GM12878 (cell line): ENCODE measurements at regions not wholly inside any gene's neighbourhood (a gene's known extent, or its start where the extent isn't known, plus 50 kb on each side); places are given as distances from the start of the nearest gene placed in this dataset.

Experiments used
- ATAC-seq: fragments of 200-7000 bp; cut with Tn5 transposase; 3 replicates; pipeline ENCODE4 v1.9.1; 2020; ENCODE audit warnings: mild to moderate bottlenecking, moderate library complexity
- BruUV-seq: library from RNA; stranded (reverse); fragments of 400-500 nt; replicated peaks from 2 replicates; lab custom pipeline; 2021; lab: Mats Ljungman, UMichigan
- CTCF ChIA-PET: fragments of 300-600 bp; sonication (Branson Sonifier 250); formaldehyde crosslinking; extraction: SDS; loops from one replicate; lab custom pipeline; 2021; ENCODE audit warnings: inconsistent platforms; lab: Yijun Ruan, JAX
- POLR2A ChIA-PET: fragments of 350-600 bp; formaldehyde crosslinking; extraction: SDS; loops from one replicate; lab custom pipeline; 2021; ENCODE audit warnings: inconsistent platforms; lab: Charles Lee
- RAD21 ChIA-PET: fragments of 300-600 bp; sonication (Branson Sonifier 250); formaldehyde crosslinking; loops from one replicate; lab custom pipeline; 2023; ENCODE audit warnings: antibody characterized with exemption; ENCODE audit not compliant: unreplicated experiment; lab: Charles Lee
- SMC1A ChIA-PET: fragments of 300-600 bp; sonication (Branson Sonifier 250); formaldehyde crosslinking; loops from one replicate; lab custom pipeline; 2023; ENCODE audit not compliant: unreplicated experiment, uncharacterized antibody; lab: Charles Lee
- DNase-seq: peaks from one replicate; pipeline ENCODE4 v3.0.0-alpha.2; 2011; ENCODE audit warnings: low read depth, low spot score
- FAIRE-seq: peaks from 3 replicates; lab custom pipeline; 2011; peaks lifted over from hg19 to GRCh38; lab: Jason Lieb, UNC
- H2AFZ ChIP-seq: 2 replicates; pipeline ENCODE4 v1.6.0; 2011; ENCODE audit warnings: low read depth, low read length, control low read depth; ENCODE audit not compliant: control insufficient read depth
- H3K27ac ChIP-seq: 2 replicates; pipeline ENCODE4 v1.5.1; 2011; ENCODE audit warnings: control low read depth; ENCODE audit not compliant: control insufficient read depth, insufficient read depth
- H3K27me3 ChIP-seq, 2 experiments: replicated peaks in 1 of 2; 2 replicates each; pipeline versions ENCODE4 v1.6.0 to v1.6.1; 2011; ENCODE audit warnings: low read length in 1 of 2; ENCODE audit not compliant: control insufficient read depth in 2 of 2, insufficient read depth in 2 of 2
- H3K36me3 ChIP-seq, 2 experiments: 2 replicates each; pipeline ENCODE4 v1.5.1; 2011; ENCODE audit warnings: low read length in 1 of 2; ENCODE audit not compliant: control insufficient read depth in 2 of 2, insufficient read depth in 2 of 2
- H3K4me1 ChIP-seq: 2 replicates; pipeline ENCODE4 v1.6.1; 2011; ENCODE audit warnings: mild to moderate bottlenecking, low read length, moderate library complexity, mixed read lengths; ENCODE audit not compliant: control insufficient read depth, insufficient read depth
- H3K4me2 ChIP-seq: 2 replicates; pipeline ENCODE4 v1.6.0; 2011; ENCODE audit warnings: control low read depth; ENCODE audit not compliant: control insufficient read depth, insufficient read depth
- H3K4me3 ChIP-seq: fragments of 200-600 bp; sonication (generic); 2 replicates; pipeline ENCODE4 v1.5.1; 2016
- H3K79me2 ChIP-seq: 2 replicates; pipeline ENCODE4 v1.6.0; 2011; ENCODE audit warnings: low read length; ENCODE audit not compliant: control insufficient read depth, insufficient read depth
- H3K9ac ChIP-seq: 2 replicates; pipeline ENCODE4 v1.8.0; 2011; ENCODE audit warnings: low read length, control low read depth, mixed read lengths; ENCODE audit not compliant: control insufficient read depth, insufficient read depth
- H3K9me3 ChIP-seq: replicated peaks from 3 replicates; pipeline ENCODE4 v1.5.1; 2011; ENCODE audit warnings: mild to moderate bottlenecking, low read length; ENCODE audit not compliant: control insufficient read depth, insufficient read depth
- H4K20me1 ChIP-seq: 2 replicates; pipeline ENCODE4 v1.6.0; 2011; ENCODE audit not compliant: control insufficient read depth, insufficient read depth
- ASH2L ChIP-seq: fragments of 300-600, 200-600 bp; sonication (generic); IDR thresholded peaks from 2 replicates; pipeline ENCODE4 v1.6.1; 2017; ENCODE audit warnings: low read depth, mild to moderate bottlenecking, borderline replicate concordance
- BRCA1 ChIP-seq: IDR thresholded peaks from 2 replicates; pipeline ENCODE4 v1.6.1; 2011; ENCODE audit warnings: low read depth, low read length, improper control_type of control experiment
- DPF2 ChIP-seq: fragments of 450-650 bp; IDR thresholded peaks from 2 replicates; pipeline ENCODE4 v1.6.1; 2017; ENCODE audit warnings: mild to moderate bottlenecking
- EP300 ChIP-seq, 2 experiments: fragments of 150-350 bp in 1 of 2; IDR thresholded peaks; 2 replicates each; pipeline ENCODE4 v1.6.1; 2011 to 2012; ENCODE audit warnings: low read depth in 2 of 2, low read length in 2 of 2, borderline replicate concordance in 1 of 2, improper control_type of control experiment in 1 of 2, inconsistent platforms in 1 of 2; ENCODE audit not compliant: control insufficient read depth in 1 of 2
- FOXM1 ChIP-seq: IDR thresholded peaks from 2 replicates; pipeline ENCODE4 v1.6.1; 2012; ENCODE audit warnings: low read depth, mild to moderate bottlenecking, inconsistent platforms, low read length, moderate library complexity
- HDAC6 ChIP-seq: fragments of 200-600 bp; sonication (generic); IDR thresholded peaks from one replicate; pipeline ENCODE4 v1.8.0; 2017; ENCODE audit warnings: antibody characterized with exemption; ENCODE audit not compliant: unreplicated experiment
- MTA3 ChIP-seq: IDR thresholded peaks from 2 replicates; pipeline ENCODE4 v1.6.1; 2012; ENCODE audit warnings: low read length, inconsistent platforms, borderline replicate concordance
- MYB ChIP-seq: fragments of 150-350 bp; IDR thresholded peaks from 2 replicates; pipeline ENCODE4 v1.6.1; 2014; ENCODE audit warnings: mild to moderate bottlenecking, low read depth, low read length, borderline replicate concordance
- MYC ChIP-seq: IDR thresholded peaks from 2 replicates; pipeline ENCODE4 v1.6.1; 2011; ENCODE audit warnings: mild to moderate bottlenecking, low read length, moderate library complexity, inconsistent platforms; ENCODE audit not compliant: insufficient read depth, insufficient replicate concordance, insufficient read length, severe bottlenecking
- NFIC ChIP-seq: IDR thresholded peaks from 2 replicates; pipeline ENCODE4 v1.6.1; 2012; ENCODE audit warnings: low read depth, mild to moderate bottlenecking, inconsistent platforms, low read length, moderate library complexity
- STAT3 ChIP-seq: IDR thresholded peaks from 2 replicates; pipeline ENCODE4 v1.6.1; 2011; ENCODE audit warnings: low read depth, low read length, improper control_type of control experiment
- WGBS: methylation state at CpG from one replicate; pipeline ENCODE4 v1.1.6; 2016; ENCODE audit warnings: low lambda C conversion rate; ENCODE audit not compliant: insufficient replicate concordance, insufficient coverage; ENCODE audit errors: missing lambda C conversion rate; 5-methylcytosine and 5-hydroxymethylcytosine counted together
- in situ Hi-C: fragments of 300-500 bp; cut with MboI; formaldehyde crosslinking; loops from 9 replicates; pipeline ENCODE4 v1.14.3; 2018; ENCODE audit warnings: mixed read lengths
- intact Hi-C: fragments of 100-400 bp; cut with micrococcal nuclease; formaldehyde crosslinking; loops from one replicate; pipeline ENCODE4 v1.14.2; 2022; ENCODE audit not compliant: unreplicated experiment
- TF ChIP-seq, protein P1 (sequence below): IDR thresholded peaks from 2 replicates; pipeline ENCODE4 v1.6.1; 2012; ENCODE audit warnings: low read depth, low read length, improper control_type of control experiment

DNA sequence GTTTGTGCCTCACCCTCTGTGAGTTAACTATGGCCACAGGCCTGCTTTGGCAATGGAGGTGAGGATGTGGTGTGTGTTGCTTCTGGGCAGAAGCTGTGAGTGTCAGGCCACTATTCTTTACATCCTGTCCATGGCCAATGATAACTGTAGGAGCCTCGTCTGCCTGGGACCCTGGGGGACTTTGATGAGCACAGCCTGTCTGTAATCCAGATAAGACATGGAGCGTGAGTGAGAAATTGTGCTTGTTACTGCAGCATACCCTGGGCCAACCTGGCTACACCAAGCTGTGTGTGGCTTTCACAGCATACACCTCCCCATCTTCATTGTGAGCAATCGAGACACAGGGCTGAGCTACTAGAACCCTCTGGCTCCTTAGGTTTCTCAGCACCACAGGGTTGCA, 150.4 kb downstream of the MYLK4 start:
- no peak for DNase-seq
- intact Hi-C loops (no loop called here), in situ Hi-C loops (no loop called here)
- no peak overlapping the region for H3K4me3 ChIP-seq
- no peaks in the 10 kb centered on the region for H4K20me1 ChIP-seq
- H3K27me3 ChIP-seq = peaks cover 0 to 3% of the 10 kb centered on the region in 2 experiments; a peak in 1 of 4 replicates
- no peak for ATAC-seq
- no peak overlapping the region for H2AFZ ChIP-seq
- no peak overlapping the region for H3K4me2 ChIP-seq
- SMC1A ChIA-PET = no interaction called here
- no peak overlapping the region for H3K9ac ChIP-seq
- CTCF ChIA-PET = interaction anchor here (0.6 kb wide), 1 partner anchor 24 kb away, joined by 3 read pairs; no protein-coding TSS in a partner anchor
- POLR2A ChIA-PET = no interaction called here
- no peaks in the 10 kb centered on the region for H3K79me2 ChIP-seq
- WGBS = 3% methylated on average over 3 of the region's 3 CpGs
- no peak for TF ChIP-seq MYB
- TF ChIP-seq DPF2 = no peak
- TF ChIP-seq FOXM1 = no peak
- no peak for TF ChIP-seq MYC
- no peak for TF ChIP-seq BRCA1
- TF ChIP-seq, protein P1, sequence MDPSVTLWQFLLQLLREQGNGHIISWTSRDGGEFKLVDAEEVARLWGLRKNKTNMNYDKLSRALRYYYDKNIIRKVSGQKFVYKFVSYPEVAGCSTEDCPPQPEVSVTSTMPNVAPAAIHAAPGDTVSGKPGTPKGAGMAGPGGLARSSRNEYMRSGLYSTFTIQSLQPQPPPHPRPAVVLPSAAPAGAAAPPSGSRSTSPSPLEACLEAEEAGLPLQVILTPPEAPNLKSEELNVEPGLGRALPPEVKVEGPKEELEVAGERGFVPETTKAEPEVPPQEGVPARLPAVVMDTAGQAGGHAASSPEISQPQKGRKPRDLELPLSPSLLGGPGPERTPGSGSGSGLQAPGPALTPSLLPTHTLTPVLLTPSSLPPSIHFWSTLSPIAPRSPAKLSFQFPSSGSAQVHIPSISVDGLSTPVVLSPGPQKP = no peak
- no peak for TF ChIP-seq HDAC6
- no peak for TF ChIP-seq EP300 (IDR thresholded peaks at IDR 0.05; ENCODE audit: borderline replicate concordance in 1 of 2, control insufficient read depth in 1 of 2, low read depth in 2 of 2, low read length in 2 of 2)
- TF ChIP-seq MTA3 = no peak
- TF ChIP-seq STAT3 = no peak
- TF ChIP-seq ASH2L = no peak
- TF ChIP-seq NFIC = no peak
- no TSS peak for BruUV-seq
- H3K36me3 ChIP-seq = no peaks in the 10 kb centered on the region
- H3K9me3 ChIP-seq = no peaks in the 10 kb centered on the region
- no peak for FAIRE-seq
- RAD21 ChIA-PET = no interaction called here
- H3K4me1 ChIP-seq = no peaks in the 10 kb centered on the region
- no peak overlapping the region for H3K27ac ChIP-seq
